GM19025 (cell line): ENCODE measurements at regions not wholly inside any gene's neighbourhood (a gene's known extent, or its start where the extent isn't known, plus 50 kb on each side); places are given as distances from the start of the nearest gene placed in this dataset.
"Not testable (repeated sequence)": the region's sequence is repeated elsewhere in the genome, so short reads cannot be mapped to it uniquely, and the experiment has no call there.

Source experiments
- ATAC-seq: cut with Tn5 transposase; IDR thresholded peaks from one replicate; pipeline ENCODE4 v1.9.1; 2021; ENCODE audit warnings: mild to moderate bottlenecking, low read depth, moderate library complexity; ENCODE audit not compliant: unreplicated experiment

DNA sequence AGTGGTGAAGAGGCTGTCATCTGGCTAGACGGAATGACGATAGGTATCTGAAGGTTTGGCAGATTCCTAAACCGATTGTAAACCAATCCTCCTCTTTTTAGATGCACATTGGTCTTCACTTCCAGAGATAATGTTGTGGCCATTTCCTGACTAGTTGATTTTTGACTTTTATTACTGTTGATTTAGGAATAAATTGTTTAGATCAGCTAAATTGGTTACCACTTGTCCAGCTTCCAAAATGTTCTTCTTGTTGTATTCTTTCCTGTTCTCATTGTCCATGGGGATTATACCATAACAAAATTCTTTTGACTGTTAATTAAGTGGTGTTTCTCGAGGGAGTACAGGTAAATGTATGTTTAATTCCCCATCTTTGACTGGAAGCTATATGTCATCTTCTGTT, 119.7 kb downstream of the MACROH2A1 start:
- no peak for ATAC-seq

DNA sequence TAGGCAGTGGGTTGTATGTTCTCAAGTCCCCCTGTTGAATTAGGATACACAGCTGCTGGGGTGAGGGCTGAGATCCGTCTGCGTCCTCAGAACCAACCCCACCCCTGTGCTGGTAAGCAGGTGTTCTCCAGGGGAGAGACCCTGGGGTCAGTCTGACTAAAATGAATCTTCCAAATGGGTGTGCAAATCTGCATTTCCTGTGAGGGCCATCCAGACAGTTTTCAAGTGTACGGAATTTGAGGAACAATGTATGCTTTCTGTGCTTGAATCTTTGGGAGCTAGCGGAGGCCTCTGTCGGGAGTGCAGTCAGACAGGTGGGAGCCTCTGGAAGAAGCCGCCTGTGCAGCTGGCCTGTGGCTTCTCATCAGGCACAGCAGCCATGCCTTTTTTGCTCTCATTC, 122.9 kb downstream of the MACROH2A1 start:
- ATAC-seq = no peak

DNA sequence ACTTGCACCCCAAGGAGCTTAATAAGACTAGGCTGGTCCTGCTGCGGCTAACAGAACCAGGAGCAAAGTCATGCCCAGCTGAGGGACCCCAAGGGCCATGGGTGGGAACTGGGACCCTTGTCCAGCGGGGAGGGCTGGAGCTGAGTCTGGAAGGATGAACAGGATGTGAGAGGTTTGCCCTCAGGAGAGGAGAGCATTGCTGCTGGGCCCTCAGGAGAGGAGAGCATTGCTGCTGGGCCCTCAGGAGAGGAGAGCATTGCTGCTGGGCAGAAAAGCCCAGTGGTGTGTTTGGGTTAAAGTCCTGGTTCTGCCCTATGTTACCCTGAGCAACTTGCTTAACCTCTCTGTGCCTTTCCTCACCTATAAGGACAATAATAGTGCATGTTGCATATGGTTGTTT, 125.8 kb downstream of the MACROH2A1 start:
- no peak for ATAC-seq

DNA sequence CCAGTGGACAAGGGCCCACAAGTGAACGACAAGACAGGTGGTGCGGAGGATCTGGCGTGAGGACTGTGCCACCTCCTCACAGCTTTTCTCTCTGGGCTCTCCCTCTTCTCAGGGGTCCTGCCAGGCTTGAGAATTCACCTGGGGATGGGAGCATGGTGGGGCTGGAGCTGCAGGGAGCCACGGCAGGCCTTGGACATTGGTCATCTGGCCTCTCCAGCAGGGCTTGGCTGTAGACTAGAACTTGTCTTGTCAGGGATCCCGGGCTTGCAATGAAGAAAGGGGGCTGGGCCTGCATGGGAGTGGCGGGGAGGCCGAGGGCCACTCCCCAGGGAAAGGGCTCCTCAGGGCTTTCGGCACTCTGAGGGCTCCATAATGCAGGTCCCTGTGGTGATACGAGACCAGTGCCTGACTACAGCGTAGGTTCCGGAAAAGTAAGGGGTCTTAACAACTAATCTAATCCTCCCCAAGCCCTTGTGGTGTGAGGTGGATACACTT, 126.7 kb downstream of the MACROH2A1 start:
- no peak for ATAC-seq

DNA sequence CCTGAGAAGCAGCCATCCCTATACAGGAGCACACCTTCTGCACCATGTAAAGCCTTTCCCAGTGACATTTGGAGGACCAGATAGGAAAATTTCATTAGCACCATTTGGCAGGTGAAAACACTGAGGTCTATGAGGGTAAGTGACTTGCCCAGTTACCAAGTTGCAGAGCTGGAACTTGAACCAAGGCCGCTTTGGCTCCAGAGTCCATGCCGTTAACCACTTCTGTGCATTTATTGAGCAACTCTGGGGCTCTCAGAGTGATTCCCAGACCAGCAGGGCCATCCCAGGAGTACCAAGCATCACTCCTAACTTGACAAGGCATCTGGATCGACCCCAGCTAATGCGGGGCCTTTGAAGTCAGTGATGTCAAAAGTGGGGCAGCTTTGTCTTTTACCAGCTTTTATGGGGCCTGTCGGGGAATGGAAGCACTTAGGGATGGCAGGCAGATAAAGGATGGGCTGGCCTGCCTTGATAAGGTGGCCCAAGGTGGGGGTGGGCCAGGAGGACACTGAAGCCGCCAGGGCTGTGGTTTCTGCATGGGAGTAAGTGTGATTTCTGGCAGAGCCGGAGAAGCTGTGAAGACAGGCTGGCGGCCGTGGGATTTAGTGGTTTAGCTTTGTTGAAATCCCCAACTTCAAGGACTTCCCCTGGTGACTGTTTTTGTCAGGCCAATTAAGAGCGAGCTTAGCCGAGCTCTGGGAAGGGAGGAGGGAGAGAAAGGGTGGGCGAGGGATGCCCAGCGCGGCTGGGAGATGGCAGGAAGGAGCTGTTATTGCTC, 127.3 kb downstream of the MACROH2A1 start:
- no peak for ATAC-seq

DNA sequence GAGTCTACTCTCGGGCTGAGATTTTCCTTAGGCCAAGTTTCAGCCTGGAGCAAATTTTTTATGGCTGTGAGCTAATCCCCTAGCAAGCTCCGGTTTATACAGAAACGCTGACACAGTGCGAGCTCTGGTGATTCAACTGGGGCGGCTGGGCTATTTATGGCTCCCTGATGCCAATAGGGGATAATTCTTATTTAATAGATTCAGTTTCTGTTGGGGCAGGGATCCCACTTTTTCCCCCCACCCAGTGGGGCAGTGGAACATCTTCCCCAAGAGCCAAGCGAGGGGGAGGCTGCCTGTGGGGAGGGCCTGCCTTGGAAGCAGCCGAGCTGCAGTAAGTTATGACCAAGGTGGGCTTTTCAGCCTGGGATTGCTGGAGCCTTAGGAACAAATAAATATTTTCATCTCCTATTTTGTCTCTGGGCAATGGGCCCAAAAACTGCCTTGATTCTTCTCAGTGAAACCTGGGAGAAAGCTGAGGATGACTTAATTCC, 129.1 kb downstream of the MACROH2A1 start:
- ATAC-seq = no peak

DNA sequence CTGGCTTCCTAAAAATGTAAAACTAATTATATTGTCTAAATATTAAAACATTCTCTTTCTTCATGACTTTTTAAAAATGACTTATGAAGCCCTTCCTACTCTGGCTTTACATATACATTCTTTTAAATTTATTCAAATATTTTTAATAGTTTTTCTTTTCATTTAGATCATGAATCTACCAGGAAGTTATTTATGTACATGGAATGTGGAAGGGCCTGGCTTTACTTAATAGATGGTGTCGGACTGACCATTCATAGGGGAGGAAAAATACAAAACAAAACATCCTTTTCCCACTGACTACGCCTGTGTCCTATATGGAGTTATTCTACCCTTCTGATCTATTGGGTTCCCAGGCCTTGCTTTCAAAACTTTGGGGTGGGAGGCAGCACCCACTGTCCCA, 129.8 kb downstream of the MACROH2A1 start:
- ATAC-seq = no peak

DNA sequence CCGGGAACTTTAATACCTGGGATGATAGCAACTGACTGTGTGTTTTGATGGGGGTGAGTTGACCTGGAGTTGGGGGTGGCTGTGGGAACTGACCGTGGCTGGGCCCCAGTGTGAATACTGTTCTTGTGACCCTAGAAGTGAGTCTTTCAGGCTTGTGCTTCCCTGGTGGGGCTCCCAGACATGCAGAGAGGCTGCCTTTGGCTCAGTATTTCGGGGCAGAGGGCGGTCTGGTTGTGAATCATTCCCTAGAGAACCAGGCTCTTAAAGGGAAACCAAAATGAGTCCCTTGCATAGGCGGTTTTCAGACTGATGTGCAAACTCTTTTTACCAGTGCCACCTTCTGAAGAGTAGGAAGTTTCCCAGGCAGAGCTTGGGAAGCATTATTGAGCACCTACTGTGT, 132.1 kb downstream of the MACROH2A1 start:
- no peak for ATAC-seq

DNA sequence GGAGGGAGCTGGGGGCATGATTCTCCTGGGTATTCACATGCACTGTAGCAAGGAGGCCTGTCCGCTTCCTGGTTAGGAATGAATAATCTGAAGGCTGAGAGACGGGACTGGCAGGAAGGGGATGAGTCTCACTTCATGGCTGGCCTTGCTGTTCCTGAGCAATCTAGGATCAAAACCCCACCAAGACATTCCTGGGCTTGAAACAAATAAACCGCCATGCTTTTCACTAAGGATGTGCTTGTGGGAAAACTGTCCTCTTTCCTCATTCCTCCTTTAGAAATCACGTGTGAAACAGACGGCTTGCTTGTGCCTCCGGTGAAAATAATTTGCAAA, 132.8 kb downstream of the MACROH2A1 start:
- no peak for ATAC-seq

DNA sequence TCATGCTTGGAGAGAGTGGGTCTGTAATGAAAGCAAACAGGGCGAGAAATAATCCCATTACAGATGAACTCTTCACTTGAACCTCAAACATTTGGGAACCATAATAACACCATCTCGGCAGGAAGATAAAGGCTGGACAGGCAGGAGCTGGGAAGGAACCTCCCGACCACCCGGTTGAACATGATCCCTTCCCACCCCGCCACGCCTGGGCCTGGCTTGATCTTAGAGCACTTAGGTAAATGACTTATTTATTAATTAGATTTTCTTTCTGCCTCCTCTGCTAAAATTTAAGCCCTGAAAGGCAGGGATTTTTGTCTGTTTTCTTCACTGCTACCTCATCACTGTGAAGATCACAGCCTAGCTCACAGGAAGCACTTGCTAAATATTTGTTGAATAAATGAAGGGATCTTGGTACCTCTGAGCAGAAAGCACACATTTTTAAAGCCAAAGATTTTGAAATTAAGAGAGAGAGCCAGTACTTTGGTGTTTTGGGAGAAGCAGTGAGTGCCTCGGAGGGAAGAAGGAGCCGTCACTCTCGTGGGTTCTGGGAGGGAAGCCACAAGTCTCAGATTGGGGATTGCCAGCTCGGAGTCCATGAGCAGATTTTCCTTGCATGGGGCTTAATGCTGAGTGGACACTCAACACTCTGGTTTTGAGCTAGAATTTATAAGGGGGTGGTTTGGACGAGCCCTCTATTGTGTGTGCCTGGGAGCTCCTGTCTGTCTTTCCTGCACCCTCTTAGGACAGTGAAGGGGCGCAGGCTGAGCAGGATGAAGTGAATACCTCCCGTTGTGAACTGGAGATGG, 133.3 kb downstream of the MACROH2A1 start:
- no peak for ATAC-seq

DNA sequence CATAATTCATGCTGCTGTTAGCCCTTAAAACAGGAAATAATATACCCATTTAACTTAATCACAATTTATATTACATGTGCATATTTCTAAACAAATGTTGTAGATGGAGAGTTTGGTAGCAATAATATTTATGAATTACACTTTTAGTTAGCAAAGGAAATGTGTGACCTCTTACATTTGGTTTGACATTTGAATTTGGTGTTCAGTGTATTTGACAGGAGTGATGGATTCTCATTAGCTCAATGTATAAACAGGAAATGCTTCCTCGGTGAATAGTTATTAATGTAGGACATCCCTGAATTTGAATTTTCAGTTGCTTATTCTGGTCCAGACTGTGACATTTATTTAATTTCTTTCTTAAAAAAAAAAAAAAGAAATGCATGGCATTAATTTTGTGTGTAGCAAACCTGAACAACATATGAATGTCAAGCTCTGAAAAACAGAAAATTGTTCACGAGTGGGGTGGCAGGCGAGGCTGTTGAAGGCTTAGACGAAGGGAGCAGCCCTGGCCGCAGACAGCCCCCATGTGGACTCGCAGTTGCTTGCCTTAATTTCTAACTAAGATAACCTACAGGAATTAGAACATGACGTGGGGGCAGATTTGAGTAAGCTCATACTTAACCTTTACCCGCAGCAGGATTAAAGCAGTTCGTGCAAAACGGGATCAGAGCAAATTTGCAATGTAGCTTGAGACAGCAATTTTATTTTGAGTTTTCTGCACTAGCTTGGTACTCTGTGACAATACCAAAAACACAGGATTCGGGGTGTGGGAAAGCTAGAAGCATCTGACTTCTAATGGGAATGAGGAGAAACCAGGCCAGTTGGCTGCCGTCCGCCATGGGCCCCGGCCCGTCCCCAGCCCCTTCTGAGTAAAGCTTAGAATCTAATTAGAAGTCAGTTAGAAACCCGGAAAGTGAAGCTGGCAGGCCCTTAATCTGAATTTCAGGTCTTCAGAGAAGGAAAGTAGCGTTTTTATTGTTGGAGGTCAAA, 134.3 kb downstream of the MACROH2A1 start:
- no peak for ATAC-seq

DNA sequence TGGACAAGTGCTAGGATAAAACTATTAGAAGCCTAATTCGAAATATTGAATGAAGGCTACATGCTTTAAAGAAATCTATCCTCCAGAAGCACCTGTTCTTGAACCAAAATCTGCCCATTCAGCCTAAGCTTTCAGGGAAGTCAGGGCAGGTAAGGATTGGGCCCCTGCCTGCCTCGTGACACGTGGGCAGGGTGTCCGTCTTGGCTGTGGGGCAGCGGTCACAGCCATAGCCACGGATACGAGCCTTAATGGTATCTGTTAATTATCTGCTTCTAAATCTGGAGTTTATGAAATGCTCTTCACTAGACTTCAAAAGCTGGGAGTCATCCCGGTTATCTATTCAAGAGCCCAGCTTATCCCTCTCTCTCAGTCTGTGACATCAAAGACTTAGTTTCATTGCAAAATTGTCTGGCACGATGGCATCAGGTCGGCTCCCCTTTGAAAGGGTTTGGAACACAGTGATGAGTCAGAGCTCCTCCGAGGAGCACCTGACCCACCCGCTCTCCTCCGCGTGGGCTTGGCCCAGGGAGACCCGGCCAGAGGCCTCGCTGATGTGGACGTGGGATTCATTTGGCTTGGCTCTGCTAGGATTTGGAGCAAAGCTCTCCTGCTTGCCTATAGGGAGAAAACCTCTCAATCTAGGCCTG, 135.9 kb downstream of the MACROH2A1 start:
- no peak for ATAC-seq

DNA sequence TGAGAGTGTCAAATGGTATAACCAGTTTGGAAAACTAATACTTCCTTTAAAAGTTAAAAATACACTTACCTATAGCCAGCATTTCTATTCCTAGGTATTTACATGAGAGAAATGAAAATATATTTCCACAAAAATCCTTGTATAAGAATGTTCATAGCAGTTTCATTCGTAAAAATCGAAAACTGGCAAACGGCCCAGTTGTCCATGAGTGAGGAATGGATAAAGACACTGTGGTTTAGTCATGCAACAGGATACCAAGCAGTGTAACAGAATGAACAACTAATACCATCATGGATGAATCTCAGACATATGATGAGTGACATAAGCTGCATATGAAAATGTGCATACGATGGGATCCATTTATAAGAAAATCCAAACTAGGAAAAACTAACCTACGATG, 136.7 kb downstream of the MACROH2A1 start:
- no peak for ATAC-seq

DNA sequence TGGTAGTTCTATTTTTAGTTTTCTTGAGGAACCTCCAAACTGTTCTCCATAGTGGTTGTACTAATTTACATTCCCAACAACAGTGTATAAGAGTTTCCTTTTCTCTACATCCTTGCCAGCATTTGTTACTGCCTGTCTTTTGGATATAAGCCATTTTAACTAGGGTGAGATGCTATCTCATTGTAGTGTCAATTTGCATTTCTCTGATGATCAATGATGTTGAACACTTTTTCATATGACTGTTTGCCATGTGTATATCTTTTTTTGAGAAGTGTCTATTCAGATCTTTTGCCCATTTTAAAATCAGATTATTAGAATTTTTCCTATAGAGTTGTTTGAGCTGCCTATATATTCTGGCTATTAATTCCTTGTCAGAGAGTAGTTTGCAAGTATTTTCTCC, 138.9 kb downstream of the MACROH2A1 start:
- not testable (repeated sequence) for ATAC-seq

DNA sequence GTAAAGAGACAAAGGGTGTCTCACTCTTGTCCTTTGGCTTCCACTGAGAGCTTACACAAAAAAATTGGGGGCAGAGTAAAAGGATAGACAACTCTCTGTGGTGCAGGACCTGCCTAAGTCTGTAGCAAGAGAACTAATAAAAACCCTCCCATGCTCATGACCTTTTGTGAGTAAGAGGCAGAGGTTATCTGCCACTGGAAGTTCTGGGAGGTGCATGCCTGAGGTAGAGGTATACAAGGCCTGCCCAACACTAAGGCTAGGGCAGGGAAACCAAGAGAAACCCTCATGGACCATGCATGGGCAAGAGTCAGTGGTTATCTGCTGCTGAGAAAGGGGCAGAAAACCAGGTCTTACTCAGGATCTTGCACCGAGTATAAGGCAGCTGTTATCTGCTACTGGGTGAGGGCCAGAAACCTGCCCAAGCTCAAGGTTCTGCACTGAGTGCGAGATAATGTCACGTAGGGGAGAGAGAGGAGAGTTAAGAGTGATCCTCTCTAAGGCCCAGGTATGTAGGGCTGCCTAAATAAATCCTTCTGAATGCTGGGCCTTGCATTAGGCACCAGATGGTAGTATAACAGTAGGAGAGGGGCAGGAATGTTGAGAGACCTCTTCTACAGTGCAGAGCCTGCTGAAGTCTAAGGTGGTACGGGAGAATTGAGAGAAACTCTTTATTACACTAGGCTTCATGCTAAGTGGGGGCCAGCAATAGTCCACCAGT, 143.4 kb downstream of the MACROH2A1 start:
- ATAC-seq = no peak

DNA sequence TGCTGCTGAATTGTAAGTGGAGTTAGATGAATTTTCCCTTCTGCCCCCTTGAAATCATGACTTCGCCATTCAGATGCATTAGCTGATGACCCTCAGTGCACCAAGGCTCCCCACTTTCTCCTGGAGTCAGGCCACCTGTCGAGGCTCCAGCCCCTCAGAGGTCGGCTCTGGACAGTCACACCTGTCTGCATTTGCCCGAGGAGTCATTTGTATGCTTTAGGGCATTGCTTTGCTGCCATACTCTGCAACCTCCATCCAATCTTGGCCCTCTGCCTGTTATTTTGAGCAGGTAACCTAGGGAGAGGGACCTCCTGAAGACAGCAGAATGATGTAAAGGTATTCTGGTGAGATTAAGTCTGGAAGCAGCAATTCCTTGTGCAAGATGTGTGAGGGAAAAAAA, 144.8 kb downstream of the MACROH2A1 start:
- no peak for ATAC-seq

DNA sequence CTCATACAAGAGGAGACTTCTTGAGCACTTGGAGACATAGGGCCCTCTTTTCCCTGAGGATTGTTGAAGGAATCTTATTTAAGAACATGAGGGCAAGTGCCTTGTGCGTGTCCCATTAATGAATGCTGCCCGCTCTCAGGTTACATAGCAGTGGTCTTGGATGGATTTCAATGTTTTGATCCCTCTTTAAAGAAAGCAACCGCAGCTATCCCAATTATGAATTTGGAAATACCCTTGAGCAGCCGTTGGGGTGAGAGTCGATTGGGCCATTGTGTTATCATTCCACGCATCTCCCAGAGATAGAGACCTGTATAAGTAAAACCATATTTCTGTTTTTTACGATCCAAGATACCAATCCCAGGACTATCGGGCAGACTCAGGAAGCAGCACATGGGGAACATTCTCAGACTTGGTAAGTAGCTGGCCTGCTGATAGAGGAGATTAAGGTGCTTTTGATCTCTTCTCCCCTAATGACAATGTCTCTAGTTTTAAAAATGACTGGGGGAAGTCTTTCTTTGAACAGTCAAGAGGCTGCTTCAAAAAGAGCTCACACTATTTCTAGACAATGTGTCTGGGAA, 145.3 kb downstream of the MACROH2A1 start:
- ATAC-seq = no peak

DNA sequence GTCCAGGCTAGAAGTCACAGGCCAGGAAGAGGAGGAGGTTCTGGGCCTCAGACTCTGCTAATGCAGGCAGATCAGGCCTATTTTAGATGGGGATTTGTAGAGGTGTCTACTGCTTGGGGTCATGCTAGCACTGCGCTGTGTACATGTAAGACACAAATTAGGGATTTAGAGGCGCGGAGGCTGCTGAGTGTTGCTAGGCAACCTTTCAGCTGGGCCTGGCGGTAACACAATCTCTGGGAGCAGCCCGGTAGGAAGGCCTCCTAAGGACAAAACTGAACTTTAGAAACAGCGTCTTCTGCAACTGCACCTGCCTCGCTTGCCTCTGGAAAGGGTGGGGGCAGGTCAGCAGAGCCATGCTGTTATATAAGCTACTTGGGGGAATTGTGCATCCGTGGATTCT, 147.9 kb downstream of the MACROH2A1 start:
- ATAC-seq = no peak

DNA sequence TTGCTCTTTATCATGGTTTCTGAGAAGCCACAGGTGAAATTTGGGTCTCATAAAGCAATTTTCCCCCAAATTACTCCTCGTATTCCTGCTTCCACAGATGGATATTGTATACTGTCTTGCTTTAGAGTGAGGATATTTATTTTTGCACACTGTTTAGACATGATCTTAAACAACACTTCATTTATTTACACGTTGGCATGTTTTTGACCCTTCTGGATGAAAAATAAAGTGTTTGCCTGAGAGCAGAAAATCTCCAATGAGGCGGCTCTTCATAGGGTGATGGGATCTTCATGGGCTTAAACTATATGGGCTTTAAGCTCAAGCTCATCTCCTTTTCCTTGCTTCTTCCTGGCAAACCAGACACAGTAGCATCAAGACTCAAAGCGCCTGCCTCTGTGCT, 148.4 kb downstream of the MACROH2A1 start:
- no peak for ATAC-seq
